Trophoblast cell (in vitro differentiated cells and primary cell): ENCODE measurements at regions not wholly inside any gene's neighbourhood (a gene's known extent, or its start where the extent isn't known, plus 50 kb on each side); places are given as distances from the start of the nearest gene placed in this dataset.
A peak's percentile ranks its signal among the peaks of the same experiment; 100 is the strongest.

Experiments
- DNase-seq, 2 donors: peaks; one replicate each; pipeline ENCODE4 v3.0.0-alpha.2; 2016
- H2AFZ ChIP-seq: 2 replicates; pipeline ENCODE4 v1.6.1; 2013; ENCODE audit warnings: low read length, moderate library complexity, mild to moderate bottlenecking; ENCODE audit not compliant: insufficient read depth, poor library complexity
- H2AK5ac ChIP-seq: 2 replicates; pipeline ENCODE4 v1.6.1; 2013; ENCODE audit warnings: mild to moderate bottlenecking, low read length
- H2BK120ac ChIP-seq: 2 replicates; pipeline ENCODE4 v1.6.1; 2013; ENCODE audit warnings: low read length, mild to moderate bottlenecking, moderate library complexity; ENCODE audit not compliant: insufficient read depth, poor library complexity
- H2BK12ac ChIP-seq: 2 replicates; pipeline ENCODE4 v1.6.1; 2013; ENCODE audit warnings: mild to moderate bottlenecking, low read length, moderate library complexity
- H2BK5ac ChIP-seq: 2 replicates; pipeline ENCODE4 v1.6.1; 2013; ENCODE audit warnings: low read length, low read depth, moderate library complexity, mild to moderate bottlenecking; ENCODE audit not compliant: poor library complexity
- H3K14ac ChIP-seq: 2 replicates; pipeline ENCODE4 v1.6.1; 2013; ENCODE audit warnings: mild to moderate bottlenecking, low read length
- H3K18ac ChIP-seq: 2 replicates; pipeline ENCODE4 v1.6.1; 2013; ENCODE audit warnings: mild to moderate bottlenecking, low read length
- H3K23ac ChIP-seq: 2 replicates; pipeline ENCODE4 v1.6.1; 2013; ENCODE audit warnings: low read length
- H3K27ac ChIP-seq: 2 replicates; pipeline ENCODE4 v1.5.1; 2013; ENCODE audit warnings: low read depth, mild to moderate bottlenecking, inconsistent platforms, low read length, moderate library complexity
- H3K27me3 ChIP-seq: 2 replicates; pipeline ENCODE4 v1.6.1; 2013; ENCODE audit warnings: inconsistent platforms, mild to moderate bottlenecking, low read length, moderate library complexity; ENCODE audit not compliant: insufficient read depth
- H3K36me3 ChIP-seq, 2 experiments: 1 replicate in 1 of 2; 2 replicates in 1 of 2; pipeline ENCODE4 v1.6.1; 2013; ENCODE audit warnings: low read length in 2 of 2, mild to moderate bottlenecking in 2 of 2, moderate library complexity in 1 of 2; ENCODE audit not compliant: insufficient read depth in 2 of 2, control insufficient read depth in 1 of 2
- H3K4ac ChIP-seq: 2 replicates; pipeline ENCODE4 v1.6.1; 2013; ENCODE audit warnings: low read depth, mild to moderate bottlenecking, low read length, moderate library complexity
- H3K4me1 ChIP-seq, 2 experiments: 1 replicate in 1 of 2; 2 replicates in 1 of 2; pipeline ENCODE4 v1.6.1; 2013; ENCODE audit warnings: low read length in 2 of 2, mild to moderate bottlenecking in 2 of 2, moderate library complexity in 1 of 2; ENCODE audit not compliant: insufficient read depth in 2 of 2, control insufficient read depth in 1 of 2
- H3K4me2 ChIP-seq: 2 replicates; pipeline ENCODE4 v1.6.1; 2013; ENCODE audit warnings: inconsistent platforms, mild to moderate bottlenecking, low read length, moderate library complexity
- H3K4me3 ChIP-seq: 2 replicates; pipeline ENCODE4 v1.5.1; 2013; ENCODE audit warnings: mild to moderate bottlenecking, low read depth, low read length, inconsistent platforms
- H3K79me1 ChIP-seq: one replicate; pipeline ENCODE4 v1.6.1; 2013; ENCODE audit warnings: low read length
- H3K79me2 ChIP-seq: 2 replicates; pipeline ENCODE4 v1.6.1; 2013; ENCODE audit warnings: low read length, mild to moderate bottlenecking; ENCODE audit not compliant: control insufficient read depth, insufficient read depth, poor library complexity
- H3K9ac ChIP-seq: 2 replicates; pipeline ENCODE4 v1.6.1; 2013; ENCODE audit warnings: mild to moderate bottlenecking, low read length
- H3K9me3 ChIP-seq: 2 replicates; pipeline ENCODE4 v1.6.1; 2013; ENCODE audit warnings: low read depth, mild to moderate bottlenecking, control low read depth, inconsistent platforms, low read length; ENCODE audit not compliant: insufficient read depth
- H4K12ac ChIP-seq: 2 replicates; pipeline ENCODE4 v1.6.1; 2013; ENCODE audit warnings: low read depth, mild to moderate bottlenecking, low read length, moderate library complexity
- H4K8ac ChIP-seq: 2 replicates; pipeline ENCODE4 v1.6.1; 2013; ENCODE audit warnings: low read depth, mild to moderate bottlenecking, low read length, moderate library complexity
- H4K91ac ChIP-seq: one replicate; pipeline ENCODE4 v1.6.1; 2013; ENCODE audit warnings: low read depth, mild to moderate bottlenecking, low read length, moderate library complexity
- WGBS: extraction: QIAGEN DNeasy Blood & Tissue Kit; methylation state at CpG from one replicate; pipeline ENCODE4 v1.1.7; 2013; ENCODE audit warnings: missing lambda C conversion rate; ENCODE audit not compliant: insufficient read length, insufficient coverage; ENCODE audit errors: extremely low coverage; 5-methylcytosine and 5-hydroxymethylcytosine counted together

DNA sequence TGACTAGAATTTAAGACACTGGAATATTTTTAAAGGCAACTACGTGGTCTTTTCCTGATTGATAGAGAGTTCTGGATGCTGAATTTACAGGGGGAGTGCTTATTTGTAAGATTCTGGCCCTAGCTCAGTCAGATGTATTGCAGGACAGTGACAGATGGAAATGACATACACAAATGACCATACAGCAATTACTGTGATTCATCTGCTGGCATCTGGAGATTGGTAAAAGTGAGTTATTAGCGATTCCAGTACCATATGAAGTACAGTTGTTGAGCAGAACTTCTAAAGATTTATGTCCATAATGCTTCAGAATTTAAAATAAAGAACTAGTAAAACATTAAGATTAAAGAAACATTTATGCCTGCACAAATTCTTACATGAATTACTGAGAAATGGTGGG is 243.2 kb downstream of the CRPPA start:
- Histone ChIP-seq H3K4ac (no peak overlapping the region), H3K36me3 (no peaks in the 10 kb centered on the region), H2AK5ac (no peak overlapping the region), H3K18ac (no peak overlapping the region), H2AFZ (no peak overlapping the region), H2BK12ac (no peak overlapping the region), H3K79me2 (no peaks in the 10 kb centered on the region), H3K79me1 (no peaks in the 10 kb centered on the region), H3K14ac (no peak overlapping the region), H4K8ac (no peak overlapping the region), H3K4me1 (no peaks in the 10 kb centered on the region), H3K27me3 (no peaks in the 10 kb centered on the region), H4K91ac (no peak overlapping the region), H2BK5ac (no peak overlapping the region), H4K12ac (no peak overlapping the region), H3K23ac (no peak overlapping the region), H3K4me3 (no peak overlapping the region), H3K27ac (no peak overlapping the region), H2BK120ac (no peak overlapping the region), H3K9ac (no peak overlapping the region), H3K9me3 (no peaks in the 10 kb centered on the region), H3K4me2 (no peak overlapping the region)
- DNase-seq: no peak
- no CpG with 5 or more reads among the region's 2 CpGs for WGBS

DNA sequence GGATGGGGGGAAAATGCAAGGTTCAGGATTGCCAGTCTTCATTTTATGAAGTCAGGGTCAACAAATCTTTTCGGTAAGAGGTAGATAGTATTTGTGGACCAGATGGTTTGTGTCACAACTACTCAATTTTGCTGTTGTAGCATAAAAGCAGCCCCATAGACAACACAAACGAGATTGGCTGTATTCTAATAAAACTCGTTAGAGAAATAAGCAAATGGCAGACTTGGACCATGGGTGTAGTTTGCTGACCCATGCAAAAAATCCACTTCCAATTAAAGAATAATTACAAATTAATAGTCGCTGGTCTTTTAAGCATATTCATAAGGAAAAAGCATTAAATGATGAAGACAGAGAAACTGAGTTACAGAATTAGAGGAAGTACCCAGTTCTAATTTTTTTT is 247.1 kb downstream of the CRPPA start:
- no peak overlapping the region for H2BK12ac ChIP-seq
- H3K4ac ChIP-seq: no peak overlapping the region
- H3K18ac ChIP-seq: no peak overlapping the region
- no peaks in the 10 kb centered on the region for H3K27me3 ChIP-seq
- no peak overlapping the region for H4K8ac ChIP-seq
- no peak overlapping the region for H3K14ac ChIP-seq
- no peak overlapping the region for H3K4me3 ChIP-seq
- H2BK5ac ChIP-seq: no peak overlapping the region
- WGBS: no CpG with 5 or more reads among the region's 4 CpGs
- no peak overlapping the region for H2BK120ac ChIP-seq
- DNase-seq: no peak
- no peak overlapping the region for H2AFZ ChIP-seq
- no peak overlapping the region for H4K12ac ChIP-seq
- H3K23ac ChIP-seq: no peak overlapping the region
- H3K36me3 ChIP-seq: no peaks in the 10 kb centered on the region
- H3K27ac ChIP-seq: no peak overlapping the region
- peaks cover 5% of the 10 kb centered on the region for H3K9me3 ChIP-seq
- no peaks in the 10 kb centered on the region for H3K79me2 ChIP-seq
- H4K91ac ChIP-seq: no peak overlapping the region
- H3K9ac ChIP-seq: no peak overlapping the region
- no peaks in the 10 kb centered on the region for H3K79me1 ChIP-seq
- H3K4me2 ChIP-seq: no peak overlapping the region
- no peak overlapping the region for H2AK5ac ChIP-seq
- no peaks in the 10 kb centered on the region for H3K4me1 ChIP-seq

DNA sequence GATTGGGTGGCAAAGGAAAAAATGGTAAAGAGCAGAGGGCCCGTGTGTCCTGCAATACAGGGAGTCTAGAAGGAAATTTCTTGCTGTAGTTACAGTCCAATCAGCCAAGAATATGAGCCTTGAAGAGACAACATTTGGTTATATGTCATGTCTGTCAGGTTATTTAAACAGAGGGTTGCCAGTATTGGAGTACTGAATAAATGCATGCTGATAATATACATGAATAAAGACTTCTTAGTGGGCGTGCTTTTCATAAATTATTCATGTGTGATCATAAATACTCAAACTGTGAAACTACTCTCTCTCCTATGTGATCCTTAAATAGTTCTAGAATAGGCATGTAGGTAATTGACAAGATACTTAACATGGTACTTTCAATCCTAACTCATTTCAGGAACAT is 249.0 kb downstream of the CRPPA start:
- no peak overlapping the region for H3K9ac ChIP-seq
- no peak for DNase-seq
- no peaks in the 10 kb centered on the region for H3K36me3 ChIP-seq
- H3K4ac ChIP-seq: no peak overlapping the region
- no peak overlapping the region for H4K12ac ChIP-seq
- H3K9me3 ChIP-seq: peaks cover 5% of the 10 kb centered on the region
- H2BK12ac ChIP-seq: no peak overlapping the region
- no peak overlapping the region for H3K4me2 ChIP-seq
- H3K23ac ChIP-seq: no peak overlapping the region
- H3K4me1 ChIP-seq: no peaks in the 10 kb centered on the region
- no peak overlapping the region for H2AFZ ChIP-seq
- no peaks in the 10 kb centered on the region for H3K79me2 ChIP-seq
- H4K8ac ChIP-seq: no peak overlapping the region
- WGBS: no CpG with 5 or more reads among the region's 2 CpGs
- no peak overlapping the region for H3K4me3 ChIP-seq
- no peak overlapping the region for H2AK5ac ChIP-seq
- H2BK120ac ChIP-seq: no peak overlapping the region
- no peaks in the 10 kb centered on the region for H3K27me3 ChIP-seq
- H4K91ac ChIP-seq: no peak overlapping the region
- H3K79me1 ChIP-seq: no peaks in the 10 kb centered on the region
- H3K14ac ChIP-seq: no peak overlapping the region
- no peak overlapping the region for H2BK5ac ChIP-seq
- no peak overlapping the region for H3K18ac ChIP-seq
- no peak overlapping the region for H3K27ac ChIP-seq

DNA sequence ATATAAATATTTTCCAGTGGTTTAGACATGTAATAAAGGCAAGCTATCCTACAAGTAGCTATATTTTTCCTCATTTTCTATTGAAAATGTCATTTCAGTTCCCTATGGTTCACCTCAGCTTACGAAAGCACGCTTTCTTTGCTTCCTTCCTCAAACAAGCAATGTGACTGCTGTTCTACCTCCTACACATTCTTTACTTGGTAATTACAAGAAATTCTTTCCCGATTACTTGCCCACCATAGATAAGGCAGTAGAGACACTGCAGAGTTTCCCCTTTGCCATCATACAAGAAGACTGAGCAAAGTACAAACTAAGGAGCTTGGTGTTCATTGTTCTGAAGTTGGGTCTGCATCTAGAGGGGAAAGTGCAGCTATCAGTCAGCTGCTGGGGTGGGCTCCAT is 249.4 kb downstream of the CRPPA start:
- WGBS: no CpG with 5 or more reads among the region's 3 CpGs
- H4K91ac ChIP-seq: no peak overlapping the region
- H2AK5ac ChIP-seq: no peak overlapping the region
- no peak overlapping the region for H3K18ac ChIP-seq
- no peaks in the 10 kb centered on the region for H3K79me2 ChIP-seq
- H2BK12ac ChIP-seq: no peak overlapping the region
- H3K9ac ChIP-seq: no peak overlapping the region
- H2BK120ac ChIP-seq: no peak overlapping the region
- H3K4ac ChIP-seq: no peak overlapping the region
- no peak overlapping the region for H3K4me3 ChIP-seq
- H3K9me3 ChIP-seq: peaks cover 5% of the 10 kb centered on the region
- peak; percentile 19 to 55 for DNase-seq
- H2BK5ac ChIP-seq: no peak overlapping the region
- no peak overlapping the region for H3K14ac ChIP-seq
- H3K27me3 ChIP-seq: no peaks in the 10 kb centered on the region
- H4K12ac ChIP-seq: no peak overlapping the region
- no peaks in the 10 kb centered on the region for H3K4me1 ChIP-seq
- no peaks in the 10 kb centered on the region for H3K79me1 ChIP-seq
- H3K4me2 ChIP-seq: no peak overlapping the region
- no peaks in the 10 kb centered on the region for H3K36me3 ChIP-seq
- H3K27ac ChIP-seq: no peak overlapping the region
- H3K23ac ChIP-seq: no peak overlapping the region
- H4K8ac ChIP-seq: no peak overlapping the region
- no peak overlapping the region for H2AFZ ChIP-seq
